SK-N-SH treated with all-trans-retinoic acid at 6 μM for 48 hours (cell line): ENCODE measurements at regions not wholly inside any gene's neighbourhood (a gene's known extent, or its start where the extent isn't known, plus 50 kb on each side); places are given as distances from the start of the nearest gene placed in this dataset.

Experiments
- BACH2 ChIP-seq: fragments of 250-450 bp; sonication (Bioruptor Pico); IDR thresholded peaks from 2 replicates; pipeline ENCODE4 v1.9.0; 2021; ENCODE audit warnings: mild to moderate bottlenecking, borderline replicate concordance
- GLIS3 ChIP-seq: fragments of 250-450 bp; sonication (Bioruptor Pico); IDR thresholded peaks from 2 replicates; pipeline ENCODE4 v1.5.0; 2020; ENCODE audit warnings: mild to moderate bottlenecking, moderate library complexity
- ISL1 ChIP-seq: fragments of 250-450 bp; sonication (Bioruptor Pico); IDR thresholded peaks from 2 replicates; pipeline ENCODE4 v2.1.2; 2022; ENCODE audit warnings: mild to moderate bottlenecking, moderate library complexity
- OSR1 ChIP-seq: fragments of 250-450 bp; sonication (Bioruptor Pico); IDR thresholded peaks from 2 replicates; pipeline ENCODE4 v1.8.0; 2022; ENCODE audit warnings: moderate library complexity, mild to moderate bottlenecking, inconsistent platforms
- SNAI2 ChIP-seq: fragments of 250-450 bp; sonication (Bioruptor Pico); IDR thresholded peaks from 2 replicates; pipeline ENCODE4 v1.5.0; 2020; ENCODE audit warnings: mild to moderate bottlenecking, moderate library complexity
- TCF4 ChIP-seq: fragments of 250-450 bp; sonication (Bioruptor Pico); IDR thresholded peaks from 2 replicates; pipeline ENCODE4 v1.8.0; 2021; ENCODE audit warnings: mild to moderate bottlenecking, moderate library complexity, borderline replicate concordance
- ZFP3 ChIP-seq: fragments of 250-450 bp; sonication (Bioruptor Pico); IDR thresholded peaks from 2 replicates; pipeline ENCODE4 v1.5.0; 2020; ENCODE audit warnings: mild to moderate bottlenecking, moderate library complexity
- ZNF70 ChIP-seq: fragments of 450-650 bp; formaldehyde crosslinking; IDR thresholded peaks from 2 replicates; pipeline ENCODE4 v1.5.0; 2020; ENCODE audit warnings: mild to moderate bottlenecking, moderate library complexity

GRCh38 chr17:69949496-69949895 is 125.5 kb upstream of the KCNJ16 start:
- TF ChIP-seq ZFP3 (CRISPR knock-in tag) (no peak), GLIS3 (no peak), BACH2 (no peak), ZNF70 (no peak), SNAI2 (CRISPR knock-in tag) (no peak), ISL1 (CRISPR knock-in tag) (no peak), OSR1 (no peak), TCF4 (no peak)
